ENCODE measurements at regions not wholly inside any gene's neighbourhood (a gene's known extent, or its start where the extent isn't known, plus 50 kb on each side); places are given as distances from the start of the nearest gene placed in this dataset.

DNA sequence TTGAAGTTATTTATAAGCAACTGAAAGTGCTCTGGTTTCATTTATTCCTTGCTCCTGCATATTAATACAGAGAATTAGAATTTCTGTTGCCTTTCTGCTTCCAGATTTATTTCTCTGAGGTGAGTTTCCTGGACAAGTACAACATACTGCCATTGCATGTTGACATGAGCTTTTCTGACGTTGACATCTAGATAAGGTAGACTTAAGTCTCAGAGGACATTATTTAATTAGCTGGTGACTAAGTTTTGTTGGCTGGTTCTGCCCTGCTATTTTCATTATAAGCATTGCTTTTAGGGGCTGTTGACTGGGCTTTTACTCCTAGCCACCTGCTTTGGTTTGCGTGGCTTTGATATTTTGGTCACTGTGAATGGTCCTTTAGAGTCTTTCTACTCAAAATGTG lies 282.9 kb upstream of the SPRED2 start:
- no peaks in the 10 kb centered on the region for H3K9me3 ChIP-seq (ENCODE audit: insufficient read depth, low read depth, low read length)
- no peak overlapping the region for H3K4me3 ChIP-seq (ENCODE audit: low read length)
- 90% methylated on average over 2 of the region's 2 CpGs for WGBS
- H3K36me3 ChIP-seq (ENCODE audit: insufficient read depth, low read length), result no peaks in the 10 kb centered on the region
- H3K4me1 ChIP-seq (ENCODE audit: insufficient read depth, low read length), result no peaks in the 10 kb centered on the region
- no peaks in the 10 kb centered on the region for H3K27me3 ChIP-seq (ENCODE audit: insufficient read depth, low read length)
- no peak overlapping the region for H3K9ac ChIP-seq (ENCODE audit: low read depth, low read length)
- H3K27ac ChIP-seq (ENCODE audit: low read depth, low read length), result no peak overlapping the region

DNA sequence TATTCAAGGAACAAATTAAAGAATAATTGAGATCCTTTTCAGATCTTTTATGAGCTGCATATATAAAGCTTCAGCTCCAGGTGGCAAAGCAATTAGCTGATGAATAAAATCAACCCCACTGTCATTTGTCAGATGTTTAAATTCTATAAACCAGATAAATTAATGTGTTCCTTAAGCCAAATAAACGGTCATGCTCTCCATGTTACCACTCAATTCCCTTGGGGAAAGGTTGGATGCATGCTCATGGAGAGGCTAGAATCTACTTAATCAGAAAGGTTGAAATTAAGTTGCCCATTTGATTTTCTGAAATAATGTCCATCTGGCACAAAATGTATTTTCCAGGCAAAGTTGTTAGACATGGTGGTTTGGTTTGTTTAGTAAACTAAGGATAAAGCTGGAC lies 282.5 kb upstream of the SPRED2 start:
- no peaks in the 10 kb centered on the region for H3K4me1 ChIP-seq (ENCODE audit: insufficient read depth, low read length)
- no peak overlapping the region for H3K9ac ChIP-seq (ENCODE audit: low read depth, low read length)
- WGBS, result 100% methylated on average over 1 of the region's 1 CpG

DNA sequence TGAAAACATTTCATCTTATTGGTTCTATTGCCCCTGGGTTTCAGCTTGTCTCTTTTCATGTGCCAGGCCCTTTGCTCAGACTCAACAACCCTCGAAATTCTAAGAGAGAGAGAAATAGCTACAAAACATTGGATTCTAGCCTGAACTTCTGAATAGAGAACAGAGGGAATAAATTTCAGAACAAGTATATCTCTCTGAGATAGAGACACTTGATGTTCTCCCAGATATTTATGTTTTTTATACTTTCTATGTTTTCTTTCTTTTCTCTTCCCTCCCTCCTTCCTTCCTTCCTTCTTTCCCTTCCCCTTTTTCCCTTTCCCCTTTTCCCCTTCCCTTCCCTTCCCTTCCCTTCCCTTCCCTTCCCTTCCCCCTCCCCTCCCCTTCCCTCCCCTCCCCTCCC lies 279.5 kb upstream of the SPRED2 start:
- no peak overlapping the region for H3K9ac ChIP-seq (ENCODE audit: low read depth, low read length)
- no peak overlapping the region for H3K27ac ChIP-seq (ENCODE audit: low read depth, low read length)
- 100% methylated on average over 1 of the region's 1 CpG for WGBS
- no peaks in the 10 kb centered on the region for H3K9me3 ChIP-seq (ENCODE audit: insufficient read depth, low read depth, low read length)
- no peaks in the 10 kb centered on the region for H3K4me1 ChIP-seq (ENCODE audit: insufficient read depth, low read length)
- H3K27me3 ChIP-seq (ENCODE audit: insufficient read depth, low read length), result no peaks in the 10 kb centered on the region
- H3K36me3 ChIP-seq (ENCODE audit: insufficient read depth, low read length), result no peaks in the 10 kb centered on the region
- no peak overlapping the region for H3K4me3 ChIP-seq (ENCODE audit: low read length)

More for the DNA sequence above, 282.5 kb upstream of the SPRED2 start:
- Histone ChIP-seq H3K36me3 (ENCODE audit: insufficient read depth, low read length) (no peaks in the 10 kb centered on the region), H3K27me3 (ENCODE audit: insufficient read depth, low read length) (no peaks in the 10 kb centered on the region), H3K27ac (ENCODE audit: low read depth, low read length) (no peak overlapping the region), H3K4me3 (ENCODE audit: low read length) (no peak overlapping the region), H3K9me3 (ENCODE audit: insufficient read depth, low read depth, low read length) (no peaks in the 10 kb centered on the region)

DNA sequence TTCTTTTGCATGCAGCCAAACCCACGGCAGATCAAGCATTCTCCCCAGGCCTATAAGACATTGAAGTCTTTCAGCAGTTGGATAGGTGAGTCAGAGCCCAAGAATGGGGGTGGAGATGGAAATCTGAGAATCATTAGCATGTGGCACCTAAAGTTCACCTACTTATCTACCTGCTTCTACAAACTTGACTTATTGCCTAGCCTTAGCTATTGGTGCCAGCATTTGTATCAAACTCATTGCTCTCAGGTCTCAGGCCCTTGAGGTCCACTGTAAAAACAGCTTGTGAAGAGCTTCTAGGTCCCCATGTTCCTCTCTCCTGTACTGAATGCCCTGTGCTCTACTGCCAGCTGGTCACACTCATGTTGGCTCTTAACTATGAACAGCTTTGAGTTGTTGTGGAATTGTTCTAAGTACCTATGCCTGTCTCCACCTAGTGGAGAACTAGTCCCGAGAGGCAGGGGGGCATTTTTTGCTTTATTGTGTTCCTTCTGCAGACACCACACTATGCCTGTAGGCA lies 278.4 kb upstream of the SPRED2 start:
- Histone ChIP-seq H3K9ac (ENCODE audit: low read depth, low read length) (no peak overlapping the region), H3K4me3 (ENCODE audit: low read length) (no peak overlapping the region), H3K9me3 (ENCODE audit: insufficient read depth, low read depth, low read length) (no peaks in the 10 kb centered on the region), H3K27ac (ENCODE audit: low read depth, low read length) (no peak overlapping the region), H3K36me3 (ENCODE audit: insufficient read depth, low read length) (no peaks in the 10 kb centered on the region), H3K27me3 (ENCODE audit: insufficient read depth, low read length) (no peaks in the 10 kb centered on the region), H3K4me1 (ENCODE audit: insufficient read depth, low read length) (no peaks in the 10 kb centered on the region)
- WGBS, result 81% methylated on average over 2 of the region's 2 CpGs

DNA sequence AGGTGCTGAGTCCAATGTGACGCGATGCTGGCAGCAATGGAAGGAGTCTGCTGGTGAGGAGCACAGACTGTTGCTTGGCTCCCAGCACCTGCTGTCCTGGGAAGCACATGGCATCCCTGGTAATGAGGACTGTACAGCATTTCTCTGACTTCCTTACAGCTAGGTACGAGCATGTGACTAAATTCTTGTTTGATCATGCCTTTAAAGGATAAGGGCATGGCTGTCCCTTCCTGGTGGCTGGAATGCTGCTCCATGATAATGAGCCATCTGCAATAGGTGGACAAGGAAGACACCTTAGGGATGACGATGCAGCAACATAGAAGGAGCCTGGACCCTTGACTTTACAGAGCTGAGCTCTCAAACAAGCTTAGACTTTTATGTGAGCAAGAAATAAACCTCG lies 278.0 kb upstream of the SPRED2 start:
- Histone ChIP-seq H3K27me3 (ENCODE audit: insufficient read depth, low read length) (no peaks in the 10 kb centered on the region), H3K9me3 (ENCODE audit: insufficient read depth, low read depth, low read length) (no peaks in the 10 kb centered on the region), H3K4me3 (ENCODE audit: low read length) (no peak overlapping the region), H3K27ac (ENCODE audit: low read depth, low read length) (no peak overlapping the region), H3K36me3 (ENCODE audit: insufficient read depth, low read length) (no peaks in the 10 kb centered on the region), H3K4me1 (ENCODE audit: insufficient read depth, low read length) (no peaks in the 10 kb centered on the region), H3K9ac (ENCODE audit: low read depth, low read length) (no peak overlapping the region)
- WGBS, result 92% methylated on average over 5 of the region's 5 CpGs

DNA sequence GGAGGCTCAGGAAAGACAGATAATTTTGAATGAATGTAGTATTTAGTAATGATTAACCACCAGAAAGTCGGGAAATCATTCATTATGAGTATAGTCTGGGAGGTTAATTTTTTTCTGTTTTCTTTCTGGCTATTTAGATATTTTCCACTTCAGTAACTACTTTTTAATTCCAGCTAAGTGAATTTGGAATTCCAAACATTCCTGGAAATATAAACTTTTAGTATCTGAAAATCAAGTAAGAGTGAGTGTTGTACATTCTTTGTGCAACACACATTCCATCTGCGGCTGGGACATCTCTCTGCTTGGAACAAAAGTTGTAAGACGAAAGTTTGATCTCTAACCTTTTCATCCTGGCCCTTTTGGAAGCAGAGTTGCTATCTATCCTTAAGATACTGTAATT lies 275.7 kb upstream of the SPRED2 start:
- Histone ChIP-seq H3K27me3 (ENCODE audit: insufficient read depth, low read length) (no peaks in the 10 kb centered on the region), H3K4me1 (ENCODE audit: insufficient read depth, low read length) (no peaks in the 10 kb centered on the region), H3K9me3 (ENCODE audit: insufficient read depth, low read depth, low read length) (no peaks in the 10 kb centered on the region), H3K27ac (ENCODE audit: low read depth, low read length) (no peak overlapping the region), H3K9ac (ENCODE audit: low read depth, low read length) (no peak overlapping the region), H3K36me3 (ENCODE audit: insufficient read depth, low read length) (no peaks in the 10 kb centered on the region), H3K4me3 (ENCODE audit: low read length) (no peak overlapping the region)
- WGBS, result 90% methylated on average over 3 of the region's 3 CpGs

DNA sequence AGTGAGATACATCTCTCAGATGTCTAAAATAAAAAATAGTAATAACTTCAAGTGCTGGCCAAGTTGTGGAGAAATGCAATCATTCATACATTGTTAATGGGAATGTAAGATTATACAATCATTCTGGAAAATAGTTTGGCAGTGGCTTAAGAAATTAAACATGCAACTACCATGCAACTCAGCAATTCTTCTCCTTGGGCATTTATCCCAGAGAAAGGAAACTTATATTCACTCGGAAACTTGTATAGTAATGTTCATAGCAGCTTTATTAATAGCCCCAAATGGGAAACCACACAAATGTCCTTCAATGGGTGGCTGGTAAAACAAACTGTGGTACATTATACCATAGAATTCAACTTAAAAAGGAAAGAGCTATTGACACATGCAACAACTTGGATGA lies 274.0 kb upstream of the SPRED2 start:
- Histone ChIP-seq H3K4me3 (ENCODE audit: low read length) (no peak overlapping the region), H3K9me3 (ENCODE audit: insufficient read depth, low read depth, low read length) (no peaks in the 10 kb centered on the region), H3K9ac (ENCODE audit: low read depth, low read length) (no peak overlapping the region), H3K4me1 (ENCODE audit: insufficient read depth, low read length) (no peaks in the 10 kb centered on the region), H3K27ac (ENCODE audit: low read depth, low read length) (no peak overlapping the region), H3K36me3 (ENCODE audit: insufficient read depth, low read length) (no peaks in the 10 kb centered on the region), H3K27me3 (ENCODE audit: insufficient read depth, low read length) (no peaks in the 10 kb centered on the region)
- WGBS, result 100% methylated on average over 1 of the region's 1 CpG

DNA sequence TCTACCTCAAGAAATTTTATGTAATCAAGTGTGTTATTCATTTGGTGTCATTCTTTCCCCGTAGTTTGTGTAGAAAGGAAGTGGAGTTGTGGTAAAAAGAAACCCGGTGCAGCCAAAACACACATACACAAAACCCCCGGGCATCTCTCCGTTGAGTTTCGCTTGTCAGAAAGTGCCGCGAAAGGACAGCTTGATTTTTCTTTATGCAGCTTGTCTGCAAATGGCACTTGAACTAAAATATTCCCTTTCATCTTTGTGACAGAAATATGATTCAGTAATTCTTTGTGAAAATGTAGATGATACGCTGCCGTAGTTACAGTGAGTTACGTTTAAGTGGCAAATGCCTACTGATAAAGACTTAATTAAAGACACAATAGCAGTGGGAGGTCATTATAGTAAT lies 268.8 kb upstream of the SPRED2 start:
- Histone ChIP-seq H3K4me1 (ENCODE audit: insufficient read depth, low read length) (no peaks in the 10 kb centered on the region), H3K9me3 (ENCODE audit: insufficient read depth, low read depth, low read length) (no peaks in the 10 kb centered on the region), H3K4me3 (ENCODE audit: low read length) (no peak overlapping the region), H3K27me3 (ENCODE audit: insufficient read depth, low read length) (no peaks in the 10 kb centered on the region), H3K27ac (ENCODE audit: low read depth, low read length) (no peak overlapping the region), H3K36me3 (ENCODE audit: insufficient read depth, low read length) (no peaks in the 10 kb centered on the region), H3K9ac (ENCODE audit: low read depth, low read length) (no peak overlapping the region)
- 97% methylated on average over 9 of the region's 10 CpGs for WGBS

DNA sequence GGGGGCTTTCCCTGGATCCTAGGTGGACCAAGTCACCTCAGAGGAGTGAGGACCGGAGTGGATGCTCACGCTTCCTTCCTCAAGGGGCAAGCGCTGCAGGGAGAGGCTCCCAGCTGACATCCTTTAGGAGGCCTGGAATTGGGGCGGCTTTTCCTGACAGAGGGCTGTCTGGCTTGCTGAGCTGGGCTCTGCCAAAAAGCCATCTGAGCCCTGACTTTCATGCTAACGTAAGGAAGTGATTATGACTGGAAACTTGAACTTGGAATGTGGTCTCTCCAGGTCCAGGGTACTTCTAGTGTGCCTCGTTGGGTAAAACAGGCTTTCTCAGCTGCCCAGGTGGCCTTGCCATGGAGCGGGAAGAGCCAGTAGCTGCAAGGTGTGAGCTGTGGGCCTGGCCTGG lies 268.3 kb upstream of the SPRED2 start:
- no peak overlapping the region for H3K4me3 ChIP-seq (ENCODE audit: low read length)
- no peaks in the 10 kb centered on the region for H3K36me3 ChIP-seq (ENCODE audit: insufficient read depth, low read length)
- H3K27ac ChIP-seq (ENCODE audit: low read depth, low read length), result no peak overlapping the region
- H3K9ac ChIP-seq (ENCODE audit: low read depth, low read length), result no peak overlapping the region
- WGBS, result 93% methylated on average over 7 of the region's 7 CpGs
- no peaks in the 10 kb centered on the region for H3K9me3 ChIP-seq (ENCODE audit: insufficient read depth, low read depth, low read length)
- no peaks in the 10 kb centered on the region for H3K27me3 ChIP-seq (ENCODE audit: insufficient read depth, low read length)
- no peaks in the 10 kb centered on the region for H3K4me1 ChIP-seq (ENCODE audit: insufficient read depth, low read length)

DNA sequence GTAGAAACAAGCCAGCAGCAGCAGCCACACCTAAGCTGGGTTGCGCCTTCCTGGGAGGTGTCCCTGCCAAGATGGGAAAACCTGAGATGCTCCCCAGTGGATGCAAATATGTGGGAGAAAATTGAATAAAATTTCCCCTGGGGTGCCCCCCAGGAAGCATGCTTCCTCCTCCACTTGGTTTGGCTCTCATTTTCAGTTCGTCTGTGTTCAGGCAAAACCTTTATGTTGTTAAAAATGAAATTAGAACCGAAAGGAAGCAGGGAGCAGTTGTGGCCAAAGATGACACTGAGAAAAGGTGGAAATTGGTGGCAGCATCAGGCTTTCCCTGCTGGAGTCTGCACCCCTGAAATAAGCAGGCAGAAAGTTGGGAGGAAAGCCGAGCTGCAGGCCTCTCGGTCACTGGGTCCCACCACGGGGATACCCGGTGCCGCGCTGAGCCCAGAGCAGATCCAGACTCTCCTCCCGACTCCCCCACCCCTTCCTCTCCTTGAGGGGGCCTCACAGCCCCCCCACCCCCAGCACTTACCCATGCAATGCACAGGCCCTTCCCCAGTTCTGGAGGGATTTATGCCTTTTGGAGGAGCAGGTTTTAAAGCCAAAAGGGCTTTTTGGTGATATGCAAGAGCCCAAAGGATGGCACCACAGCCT lies 267.7 kb upstream of the SPRED2 start:
- Histone ChIP-seq H3K27ac (ENCODE audit: low read depth, low read length) (no peak overlapping the region), H3K36me3 (ENCODE audit: insufficient read depth, low read length) (no peaks in the 10 kb centered on the region), H3K9ac (ENCODE audit: low read depth, low read length) (no peak overlapping the region), H3K9me3 (ENCODE audit: insufficient read depth, low read depth, low read length) (no peaks in the 10 kb centered on the region), H3K4me1 (ENCODE audit: insufficient read depth, low read length) (no peaks in the 10 kb centered on the region), H3K4me3 (ENCODE audit: low read length) (no peak overlapping the region), H3K27me3 (ENCODE audit: insufficient read depth, low read length) (no peaks in the 10 kb centered on the region)
- 93% methylated on average over 10 of the region's 10 CpGs for WGBS

DNA sequence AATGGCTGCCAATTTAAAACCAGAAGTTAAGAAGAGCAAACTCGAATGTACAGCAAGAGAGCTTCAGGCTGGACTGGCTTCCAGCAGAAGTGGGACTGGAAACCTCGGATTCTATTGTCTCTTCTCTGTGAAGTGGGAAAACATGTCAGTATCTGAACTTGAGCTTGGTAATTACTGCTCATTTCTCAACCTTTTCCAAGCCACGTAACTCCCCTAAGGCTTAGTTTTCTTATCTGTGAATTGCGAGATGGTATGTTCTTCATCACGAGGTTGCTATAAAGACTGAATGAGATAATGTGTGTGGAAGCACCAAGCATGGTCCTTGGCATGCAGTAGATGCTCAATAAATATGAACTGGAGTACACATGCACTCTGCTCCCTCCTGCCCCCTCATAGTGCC lies 259.4 kb upstream of the SPRED2 start:
- no peak overlapping the region for H3K27ac ChIP-seq (ENCODE audit: low read depth, low read length)
- no peak overlapping the region for H3K4me3 ChIP-seq (ENCODE audit: low read length)
- no peaks in the 10 kb centered on the region for H3K36me3 ChIP-seq (ENCODE audit: insufficient read depth, low read length)
- H3K9ac ChIP-seq (ENCODE audit: low read depth, low read length), result no peak overlapping the region
- 94% methylated on average over 5 of the region's 5 CpGs for WGBS
- H3K27me3 ChIP-seq (ENCODE audit: insufficient read depth, low read length), result no peaks in the 10 kb centered on the region
- no peaks in the 10 kb centered on the region for H3K9me3 ChIP-seq (ENCODE audit: insufficient read depth, low read depth, low read length)
- H3K4me1 ChIP-seq (ENCODE audit: insufficient read depth, low read length), result no peaks in the 10 kb centered on the region

All from HUES64 (cell line).